ENCODE measurements at regions not wholly inside any gene's neighbourhood (a gene's known extent, or its start where the extent isn't known, plus 50 kb on each side); places are given as distances from the start of the nearest gene placed in this dataset.
A peak's percentile ranks its signal among the peaks of the same experiment; 100 is the strongest.

DNA sequence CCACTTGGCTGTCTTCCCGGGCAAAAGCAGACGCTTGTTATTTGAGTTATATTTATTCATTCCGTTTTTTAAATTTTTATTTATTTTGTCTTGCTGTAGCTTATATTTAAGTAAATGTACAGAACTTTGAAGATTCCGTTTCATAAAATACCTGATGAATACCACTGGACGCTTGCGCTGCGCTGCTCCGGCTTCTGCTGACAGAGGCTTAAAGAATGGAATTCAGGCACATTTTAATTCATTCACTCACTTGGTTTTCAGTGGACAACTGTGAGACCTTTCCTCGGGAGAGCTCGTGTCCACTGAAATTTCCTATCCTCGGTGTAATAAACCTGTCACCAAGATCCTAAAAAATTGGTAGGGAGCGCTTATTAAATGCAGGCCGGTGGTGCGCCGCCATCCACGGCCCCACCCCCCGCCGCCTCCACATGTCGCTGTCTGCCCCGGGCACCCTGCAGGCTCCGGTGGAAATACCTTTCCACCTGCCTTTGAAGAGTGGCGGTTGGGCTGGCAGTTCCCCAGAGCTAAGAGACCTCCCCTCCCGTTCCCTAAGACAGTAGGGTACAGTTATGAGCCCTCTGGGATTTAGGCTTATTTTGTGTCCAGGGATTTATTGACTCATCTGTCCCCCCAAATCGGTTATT, 62.5 kb upstream of the UBE2E1 start:
- Histone ChIP-seq H3K4ac (ENCODE audit: low read depth, low read length) (no peak overlapping the region), H3K27ac (ENCODE audit: low read depth, low read length) (no peak overlapping the region), H3K27me3 (ENCODE audit: insufficient read depth, low read length) (no peaks in the 10 kb centered on the region), H3K9me3 (ENCODE audit: insufficient read depth, low read depth, low read length) (no peaks in the 10 kb centered on the region), H4K12ac (ENCODE audit: low read depth, low read length) (no peak overlapping the region), H2AK5ac (ENCODE audit: low read length) (no peak overlapping the region), H2BK120ac (ENCODE audit: insufficient read depth, low read length, poor library complexity) (no peak overlapping the region), H3K79me1 (ENCODE audit: low read length) (no peaks in the 10 kb centered on the region), H3K36me3 (ENCODE audit: control insufficient read depth in 1 of 2, insufficient read depth in 2 of 2, low read length in 2 of 2) (no peaks in the 10 kb centered on the region), H3K4me1 (ENCODE audit: control insufficient read depth in 1 of 2, insufficient read depth in 2 of 2, low read length in 2 of 2) (peaks cover 0 to 4% of the 10 kb centered on the region in 2 experiments), H3K4me3 (ENCODE audit: low read depth, low read length) (no peak overlapping the region), H2AFZ (ENCODE audit: insufficient read depth, low read length, poor library complexity) (no peak overlapping the region), H4K91ac (ENCODE audit: low read depth, low read length) (no peak overlapping the region), H3K9ac (ENCODE audit: low read length) (no peak overlapping the region), H3K79me2 (ENCODE audit: control insufficient read depth, insufficient read depth, low read length, poor library complexity) (no peaks in the 10 kb centered on the region), H2BK12ac (ENCODE audit: low read length) (no peak overlapping the region), H4K8ac (ENCODE audit: low read depth, low read length) (no peak overlapping the region), H3K18ac (ENCODE audit: low read length) (no peak overlapping the region), H3K23ac (ENCODE audit: low read length) (no peak overlapping the region), H2BK5ac (ENCODE audit: low read depth, low read length, poor library complexity) (no peak overlapping the region), H3K4me2 (ENCODE audit: low read length) (peak overlapping the region; percentile 73), H3K14ac (ENCODE audit: low read length) (no peak overlapping the region)
- WGBS (ENCODE audit: extremely low coverage, insufficient coverage, insufficient read length), result no CpG with 5 or more reads among the region's 24 CpGs
- peak; percentile 55 to 78 for DNase-seq

DNA sequence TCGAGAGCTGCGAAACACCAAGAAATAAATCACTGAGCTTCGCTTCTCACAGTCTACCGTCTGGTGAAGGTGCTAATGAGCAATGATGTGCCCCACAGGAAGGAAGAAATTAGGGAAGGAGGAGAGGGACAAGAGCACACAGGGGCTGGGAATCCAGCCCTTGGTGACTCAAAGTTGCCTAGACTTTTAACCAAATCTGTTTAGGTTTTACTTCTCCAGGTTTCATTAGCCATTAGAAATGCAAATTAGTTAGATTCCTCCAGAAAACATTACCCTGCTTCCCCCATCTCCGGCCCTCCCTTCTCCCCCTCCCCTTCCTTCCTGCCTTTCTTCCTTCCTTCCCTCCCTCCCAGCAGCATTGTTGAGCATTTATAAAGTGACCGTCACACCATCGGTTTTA, 59.3 kb upstream of the UBE2E1 start:
- Histone ChIP-seq H2AFZ (ENCODE audit: insufficient read depth, low read length, poor library complexity) (no peak overlapping the region), H3K9me3 (ENCODE audit: insufficient read depth, low read depth, low read length) (no peaks in the 10 kb centered on the region), H2BK120ac (ENCODE audit: insufficient read depth, low read length, poor library complexity) (no peak overlapping the region), H2AK5ac (ENCODE audit: low read length) (no peak overlapping the region), H3K18ac (ENCODE audit: low read length) (no peak overlapping the region), H3K14ac (ENCODE audit: low read length) (no peak overlapping the region), H3K4me2 (ENCODE audit: low read length) (no peak overlapping the region), H3K79me2 (ENCODE audit: control insufficient read depth, insufficient read depth, low read length, poor library complexity) (no peaks in the 10 kb centered on the region), H3K4me3 (ENCODE audit: low read depth, low read length) (no peak overlapping the region), H2BK12ac (ENCODE audit: low read length) (no peak overlapping the region), H3K27ac (ENCODE audit: low read depth, low read length) (no peak overlapping the region), H3K4ac (ENCODE audit: low read depth, low read length) (no peak overlapping the region), H4K8ac (ENCODE audit: low read depth, low read length) (no peak overlapping the region), H3K23ac (ENCODE audit: low read length) (no peak overlapping the region), H3K27me3 (ENCODE audit: insufficient read depth, low read length) (no peaks in the 10 kb centered on the region), H4K91ac (ENCODE audit: low read depth, low read length) (no peak overlapping the region), H2BK5ac (ENCODE audit: low read depth, low read length, poor library complexity) (no peak overlapping the region), H3K9ac (ENCODE audit: low read length) (no peak overlapping the region), H3K79me1 (ENCODE audit: low read length) (peaks cover 8% of the 10 kb centered on the region), H3K36me3 (ENCODE audit: control insufficient read depth in 1 of 2, insufficient read depth in 2 of 2, low read length in 2 of 2) (no peaks in the 10 kb centered on the region), H3K4me1 (ENCODE audit: control insufficient read depth in 1 of 2, insufficient read depth in 2 of 2, low read length in 2 of 2) (peaks cover 8 to 11% of the 10 kb centered on the region in 2 experiments), H4K12ac (ENCODE audit: low read depth, low read length) (no peak overlapping the region)
- no peak for DNase-seq
- WGBS (ENCODE audit: extremely low coverage, insufficient coverage, insufficient read length), result no CpG with 5 or more reads among the region's 7 CpGs

DNA sequence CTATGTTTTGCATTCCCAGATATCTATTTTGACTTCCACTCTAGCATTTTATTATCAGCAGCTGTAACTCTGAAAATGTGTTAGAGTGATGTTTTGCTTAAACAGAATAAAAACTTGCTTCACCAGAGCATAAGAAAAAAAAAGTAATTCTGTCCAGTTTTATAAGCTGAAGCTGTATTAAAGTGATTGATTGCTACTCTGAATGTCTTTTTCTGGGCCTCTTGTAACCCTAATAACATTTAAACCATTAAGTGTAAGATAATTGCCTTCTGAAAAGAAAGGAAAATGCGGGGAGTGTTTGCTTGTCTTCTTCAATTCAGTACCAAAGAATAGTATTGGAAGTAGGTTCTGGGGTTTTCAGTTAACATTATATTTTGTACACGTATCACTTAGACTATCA, 57.9 kb upstream of the UBE2E1 start:
- no peak overlapping the region for H2BK120ac ChIP-seq (ENCODE audit: insufficient read depth, low read length, poor library complexity)
- no peak overlapping the region for H4K12ac ChIP-seq (ENCODE audit: low read depth, low read length)
- no peak overlapping the region for H3K9ac ChIP-seq (ENCODE audit: low read length)
- no CpG with 5 or more reads among the region's 2 CpGs for WGBS (ENCODE audit: extremely low coverage, insufficient coverage, insufficient read length)
- no peak overlapping the region for H4K8ac ChIP-seq (ENCODE audit: low read depth, low read length)
- peaks cover 13% of the 10 kb centered on the region for H3K79me1 ChIP-seq (ENCODE audit: low read length)
- H3K36me3 ChIP-seq (ENCODE audit: control insufficient read depth in 1 of 2, insufficient read depth in 2 of 2, low read length in 2 of 2), result no peaks in the 10 kb centered on the region
- H2AK5ac ChIP-seq (ENCODE audit: low read length), result no peak overlapping the region
- H3K27me3 ChIP-seq (ENCODE audit: insufficient read depth, low read length), result no peaks in the 10 kb centered on the region
- H3K4me1 ChIP-seq (ENCODE audit: control insufficient read depth in 1 of 2, insufficient read depth in 2 of 2, low read length in 2 of 2), result peaks cover 14 to 17% of the 10 kb centered on the region in 2 experiments
- no peak overlapping the region for H3K4me3 ChIP-seq (ENCODE audit: low read depth, low read length)
- no peak overlapping the region for H4K91ac ChIP-seq (ENCODE audit: low read depth, low read length)
- no peak overlapping the region for H3K27ac ChIP-seq (ENCODE audit: low read depth, low read length)
- H2BK5ac ChIP-seq (ENCODE audit: low read depth, low read length, poor library complexity), result no peak overlapping the region
- H3K23ac ChIP-seq (ENCODE audit: low read length), result no peak overlapping the region
- no peaks in the 10 kb centered on the region for H3K9me3 ChIP-seq (ENCODE audit: insufficient read depth, low read depth, low read length)
- H3K18ac ChIP-seq (ENCODE audit: low read length), result no peak overlapping the region
- H3K14ac ChIP-seq (ENCODE audit: low read length), result no peak overlapping the region
- no peak overlapping the region for H2BK12ac ChIP-seq (ENCODE audit: low read length)
- no peak overlapping the region for H2AFZ ChIP-seq (ENCODE audit: insufficient read depth, low read length, poor library complexity)
- no peak overlapping the region for H3K4ac ChIP-seq (ENCODE audit: low read depth, low read length)
- no peak overlapping the region for H3K4me2 ChIP-seq (ENCODE audit: low read length)
- no peaks in the 10 kb centered on the region for H3K79me2 ChIP-seq (ENCODE audit: control insufficient read depth, insufficient read depth, low read length, poor library complexity)
- no peak for DNase-seq

DNA sequence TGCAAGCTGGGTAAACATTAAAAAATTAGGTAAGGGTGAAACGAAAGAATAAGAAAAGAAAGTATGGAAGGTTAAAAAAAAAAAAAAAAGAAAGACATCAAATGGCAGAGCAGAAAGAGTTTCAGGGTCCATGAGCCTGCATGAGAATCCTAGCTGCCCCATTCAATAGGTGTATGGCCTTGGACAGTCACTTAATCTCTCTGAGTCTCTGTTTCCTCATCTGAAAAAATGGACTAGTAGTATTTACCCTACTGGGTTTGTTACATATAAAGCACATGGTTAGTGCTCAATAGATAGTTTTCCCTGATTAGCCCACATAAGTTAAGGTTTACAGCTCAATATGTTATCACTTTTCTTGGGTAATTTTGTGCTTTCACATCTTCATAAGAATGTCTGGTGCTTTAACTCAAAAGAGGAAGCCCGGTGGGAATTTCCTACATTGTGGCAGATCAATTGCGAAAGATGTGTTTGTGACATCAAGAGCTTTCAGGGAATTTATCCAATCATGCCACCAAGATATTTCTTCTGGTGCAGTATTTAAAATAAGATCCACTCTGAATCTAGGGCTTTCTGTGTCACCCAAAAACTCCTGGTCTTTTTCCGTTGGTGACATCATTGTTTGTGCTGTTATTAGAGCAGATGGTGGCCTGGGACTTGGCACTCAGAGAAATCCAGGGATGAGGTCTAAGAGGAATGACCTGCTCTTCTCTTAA, 57.2 kb upstream of the UBE2E1 start:
- H3K18ac ChIP-seq (ENCODE audit: low read length), result no peak overlapping the region
- no peak overlapping the region for H2BK5ac ChIP-seq (ENCODE audit: low read depth, low read length, poor library complexity)
- H2BK12ac ChIP-seq (ENCODE audit: low read length), result peak overlapping the region; percentile 87
- H3K4me3 ChIP-seq (ENCODE audit: low read depth, low read length), result no peak overlapping the region
- no peaks in the 10 kb centered on the region for H3K27me3 ChIP-seq (ENCODE audit: insufficient read depth, low read length)
- H4K12ac ChIP-seq (ENCODE audit: low read depth, low read length), result no peak overlapping the region
- 93% methylated on average over 1 of the region's 4 CpGs for WGBS (ENCODE audit: extremely low coverage, insufficient coverage, insufficient read length)
- H3K9ac ChIP-seq (ENCODE audit: low read length), result no peak overlapping the region
- H4K91ac ChIP-seq (ENCODE audit: low read depth, low read length), result no peak overlapping the region
- no peaks in the 10 kb centered on the region for H3K36me3 ChIP-seq (ENCODE audit: control insufficient read depth in 1 of 2, insufficient read depth in 2 of 2, low read length in 2 of 2)
- no peak overlapping the region for H3K4ac ChIP-seq (ENCODE audit: low read depth, low read length)
- no peak overlapping the region for H4K8ac ChIP-seq (ENCODE audit: low read depth, low read length)
- peak; percentile 86 to 97 for DNase-seq
- H3K27ac ChIP-seq (ENCODE audit: low read depth, low read length), result no peak overlapping the region
- H2AK5ac ChIP-seq (ENCODE audit: low read length), result no peak overlapping the region
- H3K79me1 ChIP-seq (ENCODE audit: low read length), result peaks cover 13% of the 10 kb centered on the region
- H3K4me2 ChIP-seq (ENCODE audit: low read length), result no peak overlapping the region
- no peak overlapping the region for H2AFZ ChIP-seq (ENCODE audit: insufficient read depth, low read length, poor library complexity)
- peaks cover 14 to 17% of the 10 kb centered on the region in 2 experiments for H3K4me1 ChIP-seq (ENCODE audit: control insufficient read depth in 1 of 2, insufficient read depth in 2 of 2, low read length in 2 of 2)
- no peak overlapping the region for H3K23ac ChIP-seq (ENCODE audit: low read length)
- H3K79me2 ChIP-seq (ENCODE audit: control insufficient read depth, insufficient read depth, low read length, poor library complexity), result no peaks in the 10 kb centered on the region
- H3K9me3 ChIP-seq (ENCODE audit: insufficient read depth, low read depth, low read length), result no peaks in the 10 kb centered on the region
- H2BK120ac ChIP-seq (ENCODE audit: insufficient read depth, low read length, poor library complexity), result no peak overlapping the region
- no peak overlapping the region for H3K14ac ChIP-seq (ENCODE audit: low read length)

Measured in trophoblast cell (in vitro differentiated cells and primary cell).